Gastroesophageal sphincter (tissue), 3 donors: ENCODE measurements at regions not wholly inside any gene's neighbourhood (a gene's known extent, or its start where the extent isn't known, plus 50 kb on each side); places are given as distances from the start of the nearest gene placed in this dataset.

Experiments used
- EP300 ChIP-seq: sonication (generic); formaldehyde crosslinking; IDR thresholded peaks from one replicate; pipeline ENCODE4 v1.6.1; 2017; ENCODE audit warnings: antibody characterized with exemption, mild to moderate bottlenecking
- POLR2A ChIP-seq, 2 donors: fragments of 450-650 bp; IDR thresholded peaks; one replicate each; pipeline ENCODE4 v1.6.1; 2017; ENCODE audit warnings: antibody characterized with exemption in 2 of 2, mild to moderate bottlenecking in 2 of 2, moderate library complexity in 1 of 2
- TF ChIP-seq, protein P1 (sequence below), 4 experiments: fragments of 200-600 bp in 2 of 4; fragments of 450-650 bp in 2 of 4; sonication (generic) in 1 of 4; IDR thresholded peaks; one replicate each; pipeline ENCODE4 v1.5.1; 2017 to 2019; ENCODE audit warnings: antibody characterized with exemption in 4 of 4, mild to moderate bottlenecking in 2 of 4, moderate library complexity in 2 of 4

DNA sequence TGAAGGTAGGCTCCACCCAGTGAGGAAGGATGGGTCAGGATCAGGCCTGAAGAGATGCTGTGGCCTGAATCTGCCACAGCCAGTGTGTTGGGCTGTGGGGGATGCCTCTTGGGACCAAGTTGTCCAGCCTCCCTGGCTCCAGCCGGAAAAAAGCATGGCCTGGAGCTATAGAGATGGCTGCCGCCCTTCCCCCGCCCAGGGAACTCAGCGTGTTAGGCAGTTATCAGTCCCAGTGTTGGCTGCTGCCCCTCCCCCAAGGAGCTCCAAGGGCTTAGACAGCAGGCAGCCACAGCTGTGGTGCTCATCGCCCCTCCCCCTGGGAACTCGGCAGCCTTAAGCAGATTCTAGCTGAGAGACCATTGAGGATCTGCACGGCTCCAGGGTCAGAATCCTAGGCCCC lies 158.0 kb downstream of the CAPZA3 start:
- TF ChIP-seq, protein P1, sequence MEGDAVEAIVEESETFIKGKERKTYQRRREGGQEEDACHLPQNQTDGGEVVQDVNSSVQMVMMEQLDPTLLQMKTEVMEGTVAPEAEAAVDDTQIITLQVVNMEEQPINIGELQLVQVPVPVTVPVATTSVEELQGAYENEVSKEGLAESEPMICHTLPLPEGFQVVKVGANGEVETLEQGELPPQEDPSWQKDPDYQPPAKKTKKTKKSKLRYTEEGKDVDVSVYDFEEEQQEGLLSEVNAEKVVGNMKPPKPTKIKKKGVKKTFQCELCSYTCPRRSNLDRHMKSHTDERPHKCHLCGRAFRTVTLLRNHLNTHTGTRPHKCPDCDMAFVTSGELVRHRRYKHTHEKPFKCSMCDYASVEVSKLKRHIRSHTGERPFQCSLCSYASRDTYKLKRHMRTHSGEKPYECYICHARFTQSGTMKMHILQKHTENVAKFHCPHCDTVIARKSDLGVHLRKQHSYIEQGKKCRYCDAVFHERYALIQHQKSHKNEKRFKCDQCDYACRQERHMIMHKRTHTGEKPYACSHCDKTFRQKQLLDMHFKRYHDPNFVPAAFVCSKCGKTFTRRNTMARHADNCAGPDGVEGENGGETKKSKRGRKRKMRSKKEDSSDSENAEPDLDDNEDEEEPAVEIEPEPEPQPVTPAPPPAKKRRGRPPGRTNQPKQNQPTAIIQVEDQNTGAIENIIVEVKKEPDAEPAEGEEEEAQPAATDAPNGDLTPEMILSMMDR (IDR thresholded peaks at IDR 0.05) = no peak
- TF ChIP-seq POLR2A (IDR thresholded peaks at IDR 0.05) = no peak
- no peak for TF ChIP-seq EP300
